OCI-LY3 (cell line): ENCODE measurements at regions not wholly inside any gene's neighbourhood (a gene's known extent, or its start where the extent isn't known, plus 50 kb on each side); places are given as distances from the start of the nearest gene placed in this dataset.

ENCODE experiments used
- CTCF ChIP-seq: fragments of 200-600, 300-600 bp; sonication (generic); IDR thresholded peaks from 2 replicates; pipeline ENCODE4 v1.5.1; 2014; ENCODE audit warnings: antibody characterized with exemption, low read length, low read depth
- EZH2phosphoT487 ChIP-seq: fragments of 200-600 bp; shearing (Covaris generic); IDR thresholded peaks from 2 replicates; pipeline ENCODE4 v1.6.1; 2018; ENCODE audit warnings: antibody characterized with exemption, mixed run types, low read depth

GRCh38 chr2:7658486-7658885 lies 741.3 kb downstream of the RNF144A start:
- TF ChIP-seq CTCF (no peak), EZH2phosphoT487 (no peak)
